Transverse colon (tissue), 4 donors: ENCODE measurements at regions not wholly inside any gene's neighbourhood (a gene's known extent, or its start where the extent isn't known, plus 50 kb on each side); places are given as distances from the start of the nearest gene placed in this dataset.

Source experiments
- EP300 ChIP-seq: sonication (generic); formaldehyde crosslinking; IDR thresholded peaks from one replicate; pipeline ENCODE4 v1.6.1; 2017; ENCODE audit warnings: antibody characterized with exemption, low read depth
- POLR2A ChIP-seq: fragments of 450-650 bp; IDR thresholded peaks from one replicate; pipeline ENCODE4 v1.6.1; 2016; ENCODE audit warnings: antibody characterized with exemption, mild to moderate bottlenecking, moderate library complexity
- POLR2AphosphoS5 ChIP-seq, 3 donors: sonication (generic); formaldehyde crosslinking; IDR thresholded peaks; one replicate each; pipeline ENCODE4 v1.6.1; 2016; ENCODE audit warnings: antibody characterized with exemption in 3 of 3
- TF ChIP-seq, protein P1 (sequence below), 5 experiments: fragments of 200-600 bp in 3 of 5; fragments of 450-650 bp in 2 of 5; sonication (generic) in 3 of 5; IDR thresholded peaks; 1 replicate in 2 of 5; 2 replicates in 3 of 5; pipeline ENCODE4 v1.5.1; 2016 to 2017; ENCODE audit warnings: antibody characterized with exemption in 5 of 5, inconsistent platforms in 3 of 5, mild to moderate bottlenecking in 2 of 5, moderate library complexity in 1 of 5

DNA sequence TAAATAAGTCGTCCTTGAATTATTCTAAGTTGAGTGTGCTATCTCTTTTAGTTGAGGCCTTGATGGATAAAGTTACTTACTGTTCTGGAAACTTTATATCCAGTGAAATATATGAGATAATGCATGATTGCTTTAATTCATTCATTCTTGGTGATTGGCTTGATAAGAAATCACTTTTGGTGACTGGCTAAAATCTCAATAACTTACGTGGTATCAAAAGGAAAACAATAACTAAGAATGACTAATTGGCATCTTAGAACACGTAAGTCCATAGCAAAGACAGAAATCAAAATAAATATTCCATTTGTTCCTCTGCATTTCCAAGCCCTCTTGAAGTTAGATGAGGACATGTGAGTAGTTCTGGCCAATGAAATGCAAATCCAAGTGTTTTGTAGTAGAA, 251.6 kb downstream of the NUP35 start:
- TF ChIP-seq POLR2AphosphoS5 (IDR thresholded peaks at IDR 0.05): no peak
- TF ChIP-seq, protein P1, sequence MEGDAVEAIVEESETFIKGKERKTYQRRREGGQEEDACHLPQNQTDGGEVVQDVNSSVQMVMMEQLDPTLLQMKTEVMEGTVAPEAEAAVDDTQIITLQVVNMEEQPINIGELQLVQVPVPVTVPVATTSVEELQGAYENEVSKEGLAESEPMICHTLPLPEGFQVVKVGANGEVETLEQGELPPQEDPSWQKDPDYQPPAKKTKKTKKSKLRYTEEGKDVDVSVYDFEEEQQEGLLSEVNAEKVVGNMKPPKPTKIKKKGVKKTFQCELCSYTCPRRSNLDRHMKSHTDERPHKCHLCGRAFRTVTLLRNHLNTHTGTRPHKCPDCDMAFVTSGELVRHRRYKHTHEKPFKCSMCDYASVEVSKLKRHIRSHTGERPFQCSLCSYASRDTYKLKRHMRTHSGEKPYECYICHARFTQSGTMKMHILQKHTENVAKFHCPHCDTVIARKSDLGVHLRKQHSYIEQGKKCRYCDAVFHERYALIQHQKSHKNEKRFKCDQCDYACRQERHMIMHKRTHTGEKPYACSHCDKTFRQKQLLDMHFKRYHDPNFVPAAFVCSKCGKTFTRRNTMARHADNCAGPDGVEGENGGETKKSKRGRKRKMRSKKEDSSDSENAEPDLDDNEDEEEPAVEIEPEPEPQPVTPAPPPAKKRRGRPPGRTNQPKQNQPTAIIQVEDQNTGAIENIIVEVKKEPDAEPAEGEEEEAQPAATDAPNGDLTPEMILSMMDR (IDR thresholded peaks at IDR 0.05): no peak
- no peak for TF ChIP-seq EP300
- TF ChIP-seq POLR2A: no peak
